Keratinocyte (primary cell): ENCODE measurements at regions not wholly inside any gene's neighbourhood (a gene's known extent, or its start where the extent isn't known, plus 50 kb on each side); places are given as distances from the start of the nearest gene placed in this dataset.

Experiments
- CTCF ChIP-seq, 3 experiments: IDR thresholded peaks in 1 of 3; conservative IDR thresholded peaks in 1 of 3; optimal IDR thresholded peaks in 1 of 3; 2 replicates in 2 of 3; 3 replicates in 1 of 3; pipeline versions ENCODE3 to v1.5.1; 2011; ENCODE audit warnings: low read length in 3 of 3, mild to moderate bottlenecking in 3 of 3, moderate library complexity in 2 of 3, control low read depth in 1 of 3, inconsistent platforms in 1 of 3; ENCODE audit not compliant: insufficient read depth in 2 of 3; ENCODE audit errors: extremely low read depth in 1 of 3
- EZH2 ChIP-seq: IDR thresholded peaks from one replicate; pipeline ENCODE4 v1.6.1; 2012; ENCODE audit warnings: inconsistent platforms, mild to moderate bottlenecking, low read length, moderate library complexity

GRCh38 chr4:134753390-134753789 lies 551.8 kb upstream of the PABPC4L start:
- no peak for TF ChIP-seq EZH2
- TF ChIP-seq CTCF (optimal IDR thresholded peaks at IDR 0.05 in 1 of 3, IDR thresholded peaks at IDR 0.05 in 1 of 3, conservative IDR thresholded peaks at IDR 0.05 in 1 of 3; ENCODE audit: extremely low read depth in 1 of 3, insufficient read depth in 2 of 3, low read length in 3 of 3), result no peak
